ENCODE measurements at regions not wholly inside any gene's neighbourhood (a gene's known extent, or its start where the extent isn't known, plus 50 kb on each side); places are given as distances from the start of the nearest gene placed in this dataset.

GRCh38 chr4:136934601-136935000 is 597.7 kb downstream of the PCDH18 start:
- TF ChIP-seq POLR2AphosphoS5 (IDR thresholded peaks at IDR 0.05; ENCODE audit: low read depth, low read length) (no peak), POLR2A (IDR thresholded peaks at IDR 0.05; ENCODE audit: low read depth, low read length) (no peak), TAF1 (IDR thresholded peaks at IDR 0.05; ENCODE audit: low read depth, low read length) (no peak), SPI1 (IDR thresholded peaks at IDR 0.05; ENCODE audit: low read depth, low read length) (no peak)
